Gastroesophageal sphincter (tissue), 3 donors: ENCODE measurements at regions not wholly inside any gene's neighbourhood (a gene's known extent, or its start where the extent isn't known, plus 50 kb on each side); places are given as distances from the start of the nearest gene placed in this dataset.

ENCODE experiments used
- EP300 ChIP-seq: sonication (generic); formaldehyde crosslinking; IDR thresholded peaks from one replicate; pipeline ENCODE4 v1.6.1; 2017; ENCODE audit warnings: antibody characterized with exemption, mild to moderate bottlenecking
- POLR2A ChIP-seq, 2 donors: fragments of 450-650 bp; IDR thresholded peaks; one replicate each; pipeline ENCODE4 v1.6.1; 2017; ENCODE audit warnings: antibody characterized with exemption in 2 of 2, mild to moderate bottlenecking in 2 of 2, moderate library complexity in 1 of 2
- POLR2AphosphoS5 ChIP-seq: sonication (generic); formaldehyde crosslinking; IDR thresholded peaks from one replicate; pipeline ENCODE4 v1.6.1; 2017; ENCODE audit warnings: antibody characterized with exemption
- TF ChIP-seq, protein P1 (sequence below), 4 experiments: fragments of 200-600 bp in 2 of 4; fragments of 450-650 bp in 2 of 4; sonication (generic) in 1 of 4; IDR thresholded peaks; one replicate each; pipeline ENCODE4 v1.5.1; 2017 to 2019; ENCODE audit warnings: antibody characterized with exemption in 4 of 4, mild to moderate bottlenecking in 2 of 4, moderate library complexity in 2 of 4

DNA sequence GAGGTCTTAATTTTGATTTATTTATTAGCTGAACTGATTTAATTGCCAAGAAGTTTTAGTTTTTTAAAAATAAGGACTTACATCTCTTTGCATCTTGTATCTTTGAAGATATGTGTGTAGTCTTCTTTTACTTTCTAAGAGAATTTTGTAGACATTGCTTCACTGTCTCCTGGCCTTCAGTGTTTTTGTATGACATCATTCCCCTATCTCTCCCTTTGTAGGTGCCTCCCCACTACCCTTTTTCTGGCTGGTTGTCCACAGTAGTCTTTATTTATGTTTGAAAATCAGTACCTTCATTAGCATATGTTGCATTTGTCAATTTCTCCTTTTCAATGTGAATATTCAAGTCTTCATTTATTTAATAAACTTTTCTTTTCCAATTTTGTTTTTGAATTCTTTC, 64.1 kb upstream of the RAB18 start:
- TF ChIP-seq, protein P1, sequence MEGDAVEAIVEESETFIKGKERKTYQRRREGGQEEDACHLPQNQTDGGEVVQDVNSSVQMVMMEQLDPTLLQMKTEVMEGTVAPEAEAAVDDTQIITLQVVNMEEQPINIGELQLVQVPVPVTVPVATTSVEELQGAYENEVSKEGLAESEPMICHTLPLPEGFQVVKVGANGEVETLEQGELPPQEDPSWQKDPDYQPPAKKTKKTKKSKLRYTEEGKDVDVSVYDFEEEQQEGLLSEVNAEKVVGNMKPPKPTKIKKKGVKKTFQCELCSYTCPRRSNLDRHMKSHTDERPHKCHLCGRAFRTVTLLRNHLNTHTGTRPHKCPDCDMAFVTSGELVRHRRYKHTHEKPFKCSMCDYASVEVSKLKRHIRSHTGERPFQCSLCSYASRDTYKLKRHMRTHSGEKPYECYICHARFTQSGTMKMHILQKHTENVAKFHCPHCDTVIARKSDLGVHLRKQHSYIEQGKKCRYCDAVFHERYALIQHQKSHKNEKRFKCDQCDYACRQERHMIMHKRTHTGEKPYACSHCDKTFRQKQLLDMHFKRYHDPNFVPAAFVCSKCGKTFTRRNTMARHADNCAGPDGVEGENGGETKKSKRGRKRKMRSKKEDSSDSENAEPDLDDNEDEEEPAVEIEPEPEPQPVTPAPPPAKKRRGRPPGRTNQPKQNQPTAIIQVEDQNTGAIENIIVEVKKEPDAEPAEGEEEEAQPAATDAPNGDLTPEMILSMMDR (IDR thresholded peaks at IDR 0.05) = no peak
- no peak for TF ChIP-seq POLR2AphosphoS5
- no peak for TF ChIP-seq POLR2A (IDR thresholded peaks at IDR 0.05)
- no peak for TF ChIP-seq EP300
